ENCODE measurements at regions not wholly inside any gene's neighbourhood (a gene's known extent, or its start where the extent isn't known, plus 50 kb on each side); places are given as distances from the start of the nearest gene placed in this dataset.

GRCh38 chr7:42456267-42456666 is 219.3 kb upstream of the GLI3 start:
- TF ChIP-seq CTCF (IDR thresholded peaks at IDR 0.05) (no peak), POLR2A (IDR thresholded peaks at IDR 0.05) (no peak)
